Astrocyte (in vitro differentiated cells and primary cell): ENCODE measurements at regions not wholly inside any gene's neighbourhood (a gene's known extent, or its start where the extent isn't known, plus 50 kb on each side); places are given as distances from the start of the nearest gene placed in this dataset.

ENCODE experiments used
- DNase-seq: peaks from one replicate; pipeline ENCODE4 v3.0.0-alpha.2; 2010; ENCODE audit warnings: low read depth
- FAIRE-seq: peaks from 2 replicates; lab custom pipeline; 2011; peaks lifted over from hg19 to GRCh38; lab: Jason Lieb, UNC
- H2AFZ ChIP-seq: 2 replicates; pipeline ENCODE4 v1.6.0; 2012; ENCODE audit warnings: low read depth, low read length, inconsistent platforms
- H3K27ac ChIP-seq: 2 replicates; pipeline ENCODE4 v1.5.1; 2011; ENCODE audit warnings: low read depth, low read length, inconsistent platforms
- H3K27me3 ChIP-seq: 2 replicates; pipeline ENCODE4 v1.6.0; 2011; ENCODE audit warnings: low read length, inconsistent platforms; ENCODE audit not compliant: insufficient read depth
- H3K36me3 ChIP-seq: 2 replicates; pipeline ENCODE4 v1.5.1; 2011; ENCODE audit warnings: low read length, inconsistent platforms; ENCODE audit not compliant: insufficient read depth
- H3K4me1 ChIP-seq: 2 replicates; pipeline ENCODE4 v1.5.1; 2011; ENCODE audit warnings: low read length, inconsistent platforms; ENCODE audit not compliant: insufficient read depth
- H3K4me2 ChIP-seq: 2 replicates; pipeline ENCODE4 v1.6.0; 2012; ENCODE audit warnings: low read length, inconsistent platforms
- H3K4me3 ChIP-seq: 2 replicates; pipeline ENCODE4 v1.5.1; 2011; ENCODE audit warnings: low read depth, mild to moderate bottlenecking, low read length, inconsistent platforms; ENCODE audit not compliant: insufficient read depth
- H3K79me2 ChIP-seq: 2 replicates; pipeline ENCODE4 v1.6.0; 2012; ENCODE audit warnings: mild to moderate bottlenecking, low read length, inconsistent platforms; ENCODE audit not compliant: insufficient read depth
- H3K9ac ChIP-seq: 2 replicates; pipeline ENCODE4 v1.6.0; 2012; ENCODE audit warnings: mild to moderate bottlenecking, low read length, inconsistent platforms
- H3K9me3 ChIP-seq: 2 replicates; pipeline ENCODE4 v1.5.1; 2012; ENCODE audit warnings: low read depth, mild to moderate bottlenecking, low read length, inconsistent platforms; ENCODE audit not compliant: insufficient read depth
- H4K20me1 ChIP-seq: 2 replicates; pipeline ENCODE4 v1.6.0; 2012; ENCODE audit warnings: low read length, inconsistent platforms; ENCODE audit not compliant: insufficient read depth
- H3K27ac Mint-ChIP-seq: one replicate; pipeline ENCODE4 v1.8.0; 2021; ENCODE audit warnings: mild to moderate bottlenecking, mixed read lengths; ENCODE audit not compliant: unreplicated experiment
- H3K27me3 Mint-ChIP-seq: one replicate; pipeline ENCODE4 v1.8.0; 2021; ENCODE audit warnings: low read depth, mixed read lengths; ENCODE audit not compliant: unreplicated experiment
- H3K36me3 Mint-ChIP-seq: one replicate; pipeline ENCODE4 v1.8.0; 2021; ENCODE audit warnings: low read depth, mixed read lengths; ENCODE audit not compliant: unreplicated experiment
- H3K4me1 Mint-ChIP-seq: one replicate; pipeline ENCODE4 v1.8.0; 2021; ENCODE audit warnings: low read depth, mixed read lengths; ENCODE audit not compliant: unreplicated experiment
- H3K4me3 Mint-ChIP-seq: one replicate; pipeline ENCODE4 v1.8.0; 2021; ENCODE audit warnings: mild to moderate bottlenecking, moderate library complexity, mixed read lengths; ENCODE audit not compliant: unreplicated experiment
- H3K9me3 Mint-ChIP-seq: one replicate; pipeline ENCODE4 v1.8.0; 2021; ENCODE audit warnings: mild to moderate bottlenecking, mixed read lengths; ENCODE audit not compliant: unreplicated experiment
- CTCF ChIP-seq: IDR thresholded peaks from 2 replicates; pipeline ENCODE4 v1.5.1; 2011; ENCODE audit warnings: low read depth, mild to moderate bottlenecking, inconsistent platforms, low read length, moderate library complexity; ENCODE audit not compliant: insufficient read depth
- EZH2 ChIP-seq: IDR thresholded peaks from 2 replicates; pipeline ENCODE4 v1.6.1; 2012; ENCODE audit warnings: mild to moderate bottlenecking, low read length, inconsistent platforms; ENCODE audit not compliant: insufficient read depth

GRCh38 chr2:64781711-64782390, 128.1 kb upstream of the SERTAD2 start:
- peak; percentile 94 for FAIRE-seq
- peak; percentile 79 for DNase-seq
- no peak overlapping the region for H2AFZ ChIP-seq
- Mint-ChIP-seq H3K9me3 (no peaks in the 10 kb centered on the region), H3K4me3 (no peak overlapping the region), H3K27me3 (peaks cover 6% of the 10 kb centered on the region), H3K4me1 (peaks cover 10% of the 10 kb centered on the region), H3K27ac (no peak overlapping the region), H3K36me3 (no peaks in the 10 kb centered on the region)
- no peaks in the 10 kb centered on the region for H3K36me3 ChIP-seq
- peak overlapping the region; percentile 64 for H3K27ac ChIP-seq
- no peaks in the 10 kb centered on the region for H3K9me3 ChIP-seq
- H4K20me1 ChIP-seq, result no peaks in the 10 kb centered on the region
- H3K4me1 ChIP-seq, result peaks cover 30% of the 10 kb centered on the region
- H3K4me3 ChIP-seq, result no peak overlapping the region
- H3K4me2 ChIP-seq, result peak overlapping the region; percentile 63
- H3K79me2 ChIP-seq, result no peaks in the 10 kb centered on the region
- TF ChIP-seq CTCF, result no peak
- TF ChIP-seq EZH2, result no peak
- H3K27me3 ChIP-seq, result no peaks in the 10 kb centered on the region
- peak overlapping the region; percentile 37 for H3K9ac ChIP-seq

- H3K27ac Mint-ChIP-seq, result no peak overlapping the region
- no peaks in the 10 kb centered on the region for H3K9me3 Mint-ChIP-seq
Measured at GRCh38 chr2:64784168-64785061, 130.7 kb upstream of the SERTAD2 start.

More at GRCh38 chr2:64784168-64785061, 130.7 kb upstream of the SERTAD2 start:
- FAIRE-seq, result no peak
- Histone ChIP-seq H4K20me1 (no peaks in the 10 kb centered on the region), H3K4me2 (no peak overlapping the region), H3K79me2 (no peaks in the 10 kb centered on the region), H2AFZ (no peak overlapping the region), H3K4me3 (no peak overlapping the region), H3K9me3 (no peaks in the 10 kb centered on the region), H3K27me3 (no peaks in the 10 kb centered on the region), H3K36me3 (no peaks in the 10 kb centered on the region), H3K9ac (no peak overlapping the region), H3K27ac (no peak overlapping the region), H3K4me1 (peaks cover 20% of the 10 kb centered on the region)
- Mint-ChIP-seq H3K27me3 (peaks cover 6% of the 10 kb centered on the region), H3K4me1 (peaks cover 4% of the 10 kb centered on the region), H3K36me3 (no peaks in the 10 kb centered on the region), H3K4me3 (no peak overlapping the region)
- TF ChIP-seq EZH2 (no peak), CTCF (no peak)
- DNase-seq, result no peak
